GM23248 (cell line): ENCODE measurements at regions not wholly inside any gene's neighbourhood (a gene's known extent, or its start where the extent isn't known, plus 50 kb on each side); places are given as distances from the start of the nearest gene placed in this dataset.
"Not testable (repeated sequence)": the region's sequence is repeated elsewhere in the genome, so short reads cannot be mapped to it uniquely, and the experiment has no call there.

Experiments used
- DNase-seq: peaks from one replicate; pipeline ENCODE4 v3.0.0-alpha.2; 2015
- H2AFZ ChIP-seq: fragments of 200-600 bp; sonication (generic); 2 replicates; pipeline ENCODE4 v1.6.1; 2016; ENCODE audit warnings: antibody characterized with exemption
- H3F3A ChIP-seq: fragments of 200-600 bp; sonication (generic); 2 replicates; pipeline ENCODE4 v1.6.1; 2016; ENCODE audit warnings: mild to moderate bottlenecking, antibody characterized with exemption, mixed run types; ENCODE audit not compliant: insufficient read depth
- H3K27ac ChIP-seq: fragments of 200-600 bp; sonication (generic); 2 replicates; pipeline ENCODE4 v1.5.1; 2016; ENCODE audit warnings: mild to moderate bottlenecking
- H3K27me3 ChIP-seq: fragments of 200-600 bp; sonication (generic); replicated peaks from 2 replicates; pipeline ENCODE4 v1.6.1; 2016; ENCODE audit warnings: mild to moderate bottlenecking; ENCODE audit not compliant: insufficient read depth
- H3K36me3 ChIP-seq: fragments of 200-600 bp; sonication (generic); 2 replicates; pipeline ENCODE4 v1.6.1; 2016; ENCODE audit warnings: low read depth, mild to moderate bottlenecking
- H3K4me1 ChIP-seq: fragments of 200-600 bp; sonication (generic); 2 replicates; pipeline ENCODE4 v1.6.1; 2016; ENCODE audit warnings: mild to moderate bottlenecking; ENCODE audit not compliant: insufficient read depth
- H3K4me2 ChIP-seq: fragments of 200-600 bp; sonication (generic); one replicate; pipeline ENCODE4 v1.6.1; 2016; ENCODE audit warnings: mild to moderate bottlenecking; ENCODE audit not compliant: unreplicated experiment
- H3K4me3 ChIP-seq: fragments of 200-600 bp; sonication (generic); 2 replicates; pipeline ENCODE4 v1.5.1; 2016; ENCODE audit warnings: mild to moderate bottlenecking
- H3K79me2 ChIP-seq: fragments of 200-600 bp; sonication (generic); 2 replicates; pipeline ENCODE4 v1.6.1; 2016; ENCODE audit warnings: mild to moderate bottlenecking; ENCODE audit not compliant: insufficient read depth
- H3K9ac ChIP-seq: fragments of 200-600 bp; sonication (generic); 2 replicates; pipeline ENCODE4 v1.6.1; 2016; ENCODE audit warnings: mild to moderate bottlenecking
- H3K9me2 ChIP-seq: fragments of 200-600 bp; sonication (generic); 2 replicates; pipeline ENCODE4 v1.6.1; 2016; ENCODE audit warnings: mixed run types, mild to moderate bottlenecking, moderate library complexity; ENCODE audit not compliant: insufficient read depth
- H3K9me3 ChIP-seq: fragments of 200-600 bp; sonication (generic); one replicate; pipeline ENCODE4 v1.6.1; 2017; ENCODE audit warnings: low read depth
- H4K20me1 ChIP-seq: fragments of 200-600 bp; sonication (generic); 2 replicates; pipeline ENCODE4 v1.6.0; 2016; ENCODE audit not compliant: insufficient read depth
- EZH2 ChIP-seq: fragments of 200-600 bp; sonication (generic); IDR thresholded peaks from 2 replicates; pipeline ENCODE4 v1.6.1; 2018; ENCODE audit warnings: antibody characterized with exemption, mild to moderate bottlenecking; ENCODE audit not compliant: insufficient read depth, poor library complexity, severe bottlenecking
- EZH2phosphoT487 ChIP-seq: fragments of 200-600 bp; sonication (generic); IDR thresholded peaks from 2 replicates; pipeline ENCODE4 v1.6.1; 2018; ENCODE audit warnings: antibody characterized with exemption, moderate library complexity, mild to moderate bottlenecking, low read depth; ENCODE audit not compliant: insufficient read depth
- WGBS, 2 experiments: methylation state at CpG; one replicate each; pipeline ENCODE4 v1.1.6; 2015 to 2017; ENCODE audit warnings: low lambda C conversion rate in 2 of 2, low coverage in 1 of 2; ENCODE audit errors: missing lambda C conversion rate in 2 of 2; 5-methylcytosine and 5-hydroxymethylcytosine counted together
- in situ Hi-C: fragments of 300-500 bp; cut with MboI; formaldehyde crosslinking; loops from 2 replicates; pipeline ENCODE4 v1.15.0; 2020

DNA sequence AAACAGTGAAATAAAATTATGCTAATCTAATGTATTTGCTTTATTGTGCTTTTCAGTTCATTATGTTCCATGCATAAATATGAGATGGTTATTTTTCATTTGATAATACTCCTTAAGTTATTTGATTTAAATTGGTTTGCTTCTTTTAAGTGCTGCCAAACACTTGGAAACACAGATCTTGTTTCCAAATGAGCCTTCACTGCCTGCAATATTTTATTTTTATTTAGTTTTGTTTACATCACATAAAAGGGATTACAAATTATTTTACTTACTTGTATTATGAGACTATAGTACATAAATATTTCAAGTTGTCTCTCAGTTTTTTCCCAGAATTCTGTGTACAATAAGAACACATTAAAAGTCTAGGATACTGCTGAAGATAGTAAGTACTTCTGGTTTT lies 1662.4 kb upstream of the B3GALT2 start:
- H2AFZ ChIP-seq, result no peak overlapping the region
- no peaks in the 10 kb centered on the region for H4K20me1 ChIP-seq
- H3K27me3 ChIP-seq, result no peaks in the 10 kb centered on the region
- in situ Hi-C loops, result no loop called here
- no peaks in the 10 kb centered on the region for H3K9me3 ChIP-seq
- H3K4me1 ChIP-seq, result no peaks in the 10 kb centered on the region
- no peak overlapping the region for H3K9ac ChIP-seq
- no peaks in the 10 kb centered on the region for H3K79me2 ChIP-seq
- no peak overlapping the region for H3K4me2 ChIP-seq
- H3K4me3 ChIP-seq, result no peak overlapping the region
- H3K9me2 ChIP-seq, result no peaks in the 10 kb centered on the region
- no peak overlapping the region for H3K27ac ChIP-seq
- DNase-seq, result no peak
- H3K36me3 ChIP-seq, result no peaks in the 10 kb centered on the region
- TF ChIP-seq EZH2phosphoT487, result no peak
- no peak for TF ChIP-seq EZH2
- no peaks in the 10 kb centered on the region for H3F3A ChIP-seq

DNA sequence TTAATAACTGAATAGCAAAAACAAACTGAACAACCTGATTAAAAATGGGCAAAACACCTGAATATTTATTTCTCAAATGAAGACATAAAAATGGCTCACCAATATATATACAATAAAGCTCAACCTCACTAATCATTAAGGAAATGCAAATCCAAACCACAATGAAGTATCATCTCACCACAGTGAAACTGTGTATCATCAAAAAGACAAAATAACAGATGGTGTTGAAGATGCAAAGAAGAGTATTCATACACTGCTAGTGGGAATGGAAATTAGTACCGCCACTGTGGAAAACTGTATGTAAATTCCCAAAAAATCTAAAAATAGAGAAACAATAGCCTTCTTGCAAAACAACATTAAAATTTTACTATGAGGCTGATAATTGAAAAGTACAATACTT lies 1660.1 kb upstream of the B3GALT2 start:
- WGBS, 2 experiments, result 43 to 63% methylated on average over 1 of the region's 1 CpG
- in situ Hi-C loops, result no loop called here
- H3K79me2 ChIP-seq, result no peaks in the 10 kb centered on the region

DNA sequence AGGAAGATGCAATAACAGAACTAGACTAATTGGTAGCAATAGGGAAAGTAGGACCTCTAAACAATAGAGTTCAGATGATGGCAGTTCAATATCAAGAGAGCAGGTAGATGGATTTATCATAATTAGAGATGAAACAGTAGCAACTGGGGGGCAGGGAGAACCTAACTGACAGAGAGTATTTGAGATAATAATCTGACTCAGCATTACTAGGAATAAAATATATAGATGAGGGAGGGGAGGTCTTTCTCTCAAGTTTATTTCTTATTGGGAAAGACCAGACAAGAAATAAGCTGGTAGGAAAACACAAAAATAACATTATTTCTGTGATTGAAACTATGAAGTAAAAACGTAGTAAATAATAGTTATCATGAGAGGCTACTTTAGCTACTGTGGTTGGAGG lies 1656.7 kb upstream of the B3GALT2 start:
- TF ChIP-seq EZH2 (no peak), EZH2phosphoT487 (no peak)
- no peak for DNase-seq
- H2AFZ ChIP-seq, result no peak overlapping the region
- no peaks in the 10 kb centered on the region for H3F3A ChIP-seq
- H3K4me2 ChIP-seq, result no peak overlapping the region
- H3K4me1 ChIP-seq, result no peaks in the 10 kb centered on the region
- no peak overlapping the region for H3K27ac ChIP-seq
- no peaks in the 10 kb centered on the region for H3K79me2 ChIP-seq
- in situ Hi-C loops, result no loop called here
- no peak overlapping the region for H3K9ac ChIP-seq
- no peaks in the 10 kb centered on the region for H3K36me3 ChIP-seq
- no peaks in the 10 kb centered on the region for H4K20me1 ChIP-seq
- no peaks in the 10 kb centered on the region for H3K27me3 ChIP-seq
- WGBS, 2 experiments, result 0 to 3% methylated on average over 1 of the region's 1 CpG
- no peaks in the 10 kb centered on the region for H3K9me2 ChIP-seq
- no peaks in the 10 kb centered on the region for H3K9me3 ChIP-seq
- no peak overlapping the region for H3K4me3 ChIP-seq

More for the DNA sequence above, 1660.1 kb upstream of the B3GALT2 start:
- H3K9ac ChIP-seq, result no peak overlapping the region
- H3K27ac ChIP-seq, result no peak overlapping the region
- no peaks in the 10 kb centered on the region for H3K27me3 ChIP-seq
- no peaks in the 10 kb centered on the region for H3F3A ChIP-seq
- no peaks in the 10 kb centered on the region for H3K36me3 ChIP-seq
- TF ChIP-seq EZH2phosphoT487 (no peak), EZH2 (no peak)
- no peak for DNase-seq
- no peaks in the 10 kb centered on the region for H3K4me1 ChIP-seq
- H3K9me3 ChIP-seq, result no peaks in the 10 kb centered on the region
- no peak overlapping the region for H3K4me3 ChIP-seq
- H2AFZ ChIP-seq, result no peak overlapping the region
- H3K4me2 ChIP-seq, result no peak overlapping the region
- H3K9me2 ChIP-seq, result no peaks in the 10 kb centered on the region
- no peaks in the 10 kb centered on the region for H4K20me1 ChIP-seq

DNA sequence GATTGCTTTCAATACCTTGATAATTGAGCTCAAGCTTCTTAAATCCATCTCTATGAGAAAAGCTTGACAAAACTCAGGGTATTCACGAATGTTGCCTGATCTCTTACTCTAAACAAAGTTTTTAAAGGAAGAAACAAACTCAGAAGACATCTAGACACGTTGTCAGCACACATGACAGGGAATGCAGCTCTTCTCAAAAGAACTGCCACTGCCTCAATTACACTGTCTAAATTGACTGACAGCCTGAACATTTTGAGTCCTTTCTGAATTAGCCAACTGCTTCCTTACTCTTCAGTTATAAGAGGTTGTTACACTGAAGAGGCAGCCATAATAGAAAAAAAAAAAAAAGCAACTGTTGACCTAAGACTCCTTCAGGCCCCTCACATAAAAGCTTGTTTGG lies 1646.7 kb upstream of the B3GALT2 start:
- Histone ChIP-seq H3K4me1 (no peaks in the 10 kb centered on the region), H3K4me2 (no peak overlapping the region), H3K9me2 (no peaks in the 10 kb centered on the region), H3K36me3 (no peaks in the 10 kb centered on the region), H4K20me1 (no peaks in the 10 kb centered on the region), H3K27ac (no peak overlapping the region), H3K9ac (no peak overlapping the region), H3F3A (no peaks in the 10 kb centered on the region), H3K9me3 (no peaks in the 10 kb centered on the region), H3K27me3 (no peaks in the 10 kb centered on the region), H3K79me2 (no peaks in the 10 kb centered on the region), H2AFZ (no peak overlapping the region), H3K4me3 (no peak overlapping the region)
- 3 to 6% methylated on average over 2 of the region's 2 CpGs for WGBS, 2 experiments
- no peak for TF ChIP-seq EZH2phosphoT487
- TF ChIP-seq EZH2, result no peak
- in situ Hi-C loops, result no loop called here
- no peak for DNase-seq

DNA sequence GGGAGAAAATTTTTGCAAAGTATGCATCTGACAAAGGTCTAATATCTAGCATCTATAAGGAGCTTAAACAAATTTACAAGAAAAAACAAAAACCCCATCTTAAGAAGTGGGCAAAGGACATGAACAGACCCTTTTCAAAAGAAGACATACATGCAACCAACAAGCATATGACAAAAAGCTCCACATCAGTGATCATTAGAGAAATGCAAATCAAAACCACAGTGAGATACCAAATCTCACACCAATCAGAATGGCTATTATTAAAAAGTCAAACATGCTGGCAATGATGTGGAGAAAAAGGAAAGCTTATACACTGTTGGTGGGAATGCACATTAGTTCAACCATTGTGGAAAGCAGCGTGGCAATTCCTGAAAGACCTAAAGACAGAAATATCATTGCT lies 1645.2 kb upstream of the B3GALT2 start:
- H3K27ac ChIP-seq, H3K9ac ChIP-seq, H3K4me3 ChIP-seq, H3K36me3 ChIP-seq, in situ Hi-C loops, H3K79me2 ChIP-seq, H3K4me2 ChIP-seq, H3K9me3 ChIP-seq, H3K9me2 ChIP-seq, H3K27me3 ChIP-seq, H4K20me1 ChIP-seq, H2AFZ ChIP-seq, H3F3A ChIP-seq, H3K4me1 ChIP-seq, DNase-seq: not testable (repeated sequence)
- 8 to 12% methylated on average over 1 of the region's 1 CpG for WGBS, 2 experiments
